HG03097 (cell line): ENCODE measurements at regions not wholly inside any gene's neighbourhood (a gene's known extent, or its start where the extent isn't known, plus 50 kb on each side); places are given as distances from the start of the nearest gene placed in this dataset.
A peak's percentile ranks its signal among the peaks of the same experiment; 100 is the strongest.
"Not testable (repeated sequence)": the region's sequence is repeated elsewhere in the genome, so short reads cannot be mapped to it uniquely, and the experiment has no call there.

Source experiments
- ATAC-seq: cut with Tn5 transposase; IDR thresholded peaks from one replicate; pipeline ENCODE4 v1.9.1; 2021; ENCODE audit not compliant: unreplicated experiment, low FRiP score

DNA sequence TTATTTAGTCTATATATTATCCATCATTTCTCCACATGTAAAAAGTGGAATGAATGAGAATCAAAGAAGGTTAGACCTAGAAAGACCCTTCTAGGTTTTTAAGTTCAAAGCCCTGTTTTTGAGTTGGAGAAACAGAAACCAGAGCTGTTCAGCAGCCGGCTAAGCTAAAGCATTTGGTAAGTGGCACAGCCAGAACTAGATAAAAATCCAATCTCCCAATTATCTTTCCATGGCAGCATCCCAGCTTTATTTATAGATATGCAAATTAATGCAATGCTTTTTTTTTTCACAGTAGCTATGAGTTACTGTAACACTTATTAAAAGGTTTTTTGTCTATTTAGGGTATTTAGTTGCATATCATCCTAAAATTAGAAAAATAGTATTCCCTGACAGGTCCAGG lies 85.1 kb downstream of the NIBAN1 start:
- ATAC-seq, result no peak

DNA sequence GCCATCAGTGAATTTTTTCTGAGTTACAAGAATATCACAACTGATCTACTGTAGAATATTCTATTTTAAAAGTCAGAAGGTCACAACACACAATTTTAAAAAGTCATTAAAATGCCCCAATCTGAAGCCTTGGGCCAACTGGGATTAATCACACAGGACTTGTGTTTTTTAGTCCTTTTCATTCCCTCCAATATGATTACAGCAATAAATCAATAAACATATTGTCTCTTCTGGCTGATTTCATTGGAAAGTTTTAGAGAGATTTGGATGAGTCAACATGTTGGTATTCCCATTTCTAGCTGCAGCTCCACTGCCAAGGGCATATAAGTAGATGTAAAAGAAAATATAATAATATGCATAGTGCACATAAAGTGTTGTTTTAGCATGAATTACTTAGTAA lies 85.8 kb downstream of the NIBAN1 start:
- no peak for ATAC-seq

- ATAC-seq, result no peak
These were observed 91.1 kb downstream of the NIBAN1 start for GRCh38 chr1:184882957-184883815.

DNA sequence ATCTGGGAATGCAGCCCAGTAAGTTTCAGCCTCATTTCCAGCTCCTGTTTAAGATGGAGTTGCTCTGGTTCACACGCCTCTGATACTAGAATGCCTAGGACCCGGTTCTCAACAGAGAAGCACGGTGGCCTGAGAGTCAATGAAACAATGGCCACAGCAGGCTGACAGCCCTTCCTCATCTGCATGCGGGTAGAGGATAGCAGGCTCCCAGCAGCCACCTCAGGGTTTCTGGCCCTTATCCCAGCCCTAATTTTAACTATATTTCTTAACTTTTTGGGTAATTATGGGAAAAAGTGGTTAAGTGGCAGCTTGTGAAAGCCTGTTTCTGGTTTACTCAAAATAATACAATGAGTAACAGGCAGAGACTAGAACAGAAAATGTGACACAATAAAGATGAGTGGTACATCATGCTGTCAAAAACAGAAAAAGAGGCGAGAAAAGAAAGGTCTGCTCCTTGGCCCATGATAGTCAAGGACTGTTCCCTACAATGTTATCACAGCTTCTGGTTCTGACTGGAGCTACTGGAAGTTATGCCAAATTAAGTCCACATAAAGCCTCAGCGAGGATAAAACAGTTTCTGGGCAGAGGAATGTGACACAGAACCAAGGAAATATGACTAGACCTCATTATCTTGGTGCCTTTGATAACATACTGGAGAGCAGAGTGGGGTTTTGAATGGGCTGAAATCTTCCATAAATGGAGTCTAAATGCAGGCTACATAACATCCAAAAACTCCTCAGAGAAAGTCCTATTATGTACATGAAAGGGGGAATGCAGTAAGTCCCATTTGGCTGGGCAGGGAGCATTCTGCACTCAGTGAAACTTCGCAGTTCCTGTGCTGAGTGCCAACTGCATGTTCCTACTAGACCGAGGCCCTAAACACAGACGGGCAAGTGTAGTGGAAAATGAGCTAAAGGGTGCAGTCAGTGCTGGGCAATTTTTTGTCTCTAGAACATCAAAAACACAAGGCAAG lies 92.1 kb downstream of the NIBAN1 start:
- ATAC-seq, result no peak

DNA sequence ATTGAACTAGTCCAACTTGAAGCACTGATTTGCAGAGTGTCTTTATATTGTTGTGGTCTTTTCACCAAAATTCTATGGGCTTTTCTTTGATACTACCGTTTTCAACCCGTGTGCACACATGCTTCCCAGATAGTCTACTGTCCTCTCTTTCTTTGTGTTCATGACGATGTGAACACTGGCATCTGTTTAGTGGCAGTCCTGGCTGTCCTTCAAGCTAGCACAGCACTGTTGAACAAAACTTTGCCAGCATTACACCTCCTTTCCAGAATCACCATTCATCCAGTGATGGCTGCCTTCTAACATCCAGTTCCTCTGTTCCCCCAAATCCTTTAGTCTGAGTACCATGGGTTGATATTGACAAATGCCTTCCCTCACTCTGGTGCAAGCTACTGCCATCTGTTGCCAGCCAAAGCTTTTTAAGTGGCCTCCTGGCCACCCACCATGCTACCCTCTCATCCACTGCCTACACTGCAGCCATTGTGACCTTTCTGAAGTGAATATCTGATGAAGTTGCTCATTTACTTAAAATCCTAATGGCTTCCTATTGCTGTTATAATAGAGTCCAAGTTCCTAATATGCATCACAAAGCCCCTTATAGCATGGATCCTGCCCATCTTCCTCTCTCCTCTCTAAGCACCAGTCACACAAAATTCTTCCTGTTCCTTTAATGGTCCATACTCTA lies 94.3 kb downstream of the NIBAN1 start:
- ATAC-seq, result no peak

- no peak for ATAC-seq
These were observed 95.7 kb downstream of the NIBAN1 start for GRCh38 chr1:184878602-184879001.

GRCh38 chr1:184878002-184878401 lies 96.3 kb downstream of the NIBAN1 start:
- ATAC-seq, result no peak

GRCh38 chr1:184876015-184876414 lies 98.3 kb downstream of the NIBAN1 start:
- ATAC-seq, result not testable (repeated sequence)

- ATAC-seq, result no peak
These were observed 99.1 kb downstream of the NIBAN1 start for GRCh38 chr1:184875218-184875617.

DNA sequence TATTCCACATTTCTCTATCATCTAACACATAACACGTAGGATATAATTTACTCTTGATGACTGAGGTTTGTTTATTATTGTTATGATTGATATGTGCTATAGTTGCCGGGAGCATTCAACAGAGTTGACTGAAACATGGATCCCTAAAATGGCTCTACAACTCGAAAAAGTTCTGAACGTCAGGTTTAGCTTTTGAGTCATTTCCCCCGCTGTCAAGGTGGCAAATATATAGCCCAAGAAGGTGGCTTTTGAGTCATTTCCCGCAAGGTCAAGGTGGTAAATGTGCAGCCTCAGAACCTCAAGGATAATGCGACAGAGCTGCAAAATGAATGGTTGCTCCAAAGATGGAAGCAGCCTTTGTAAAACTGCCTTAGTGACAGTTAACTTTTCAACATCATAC lies 104.0 kb downstream of the NIBAN1 start:
- ATAC-seq, result no peak

DNA sequence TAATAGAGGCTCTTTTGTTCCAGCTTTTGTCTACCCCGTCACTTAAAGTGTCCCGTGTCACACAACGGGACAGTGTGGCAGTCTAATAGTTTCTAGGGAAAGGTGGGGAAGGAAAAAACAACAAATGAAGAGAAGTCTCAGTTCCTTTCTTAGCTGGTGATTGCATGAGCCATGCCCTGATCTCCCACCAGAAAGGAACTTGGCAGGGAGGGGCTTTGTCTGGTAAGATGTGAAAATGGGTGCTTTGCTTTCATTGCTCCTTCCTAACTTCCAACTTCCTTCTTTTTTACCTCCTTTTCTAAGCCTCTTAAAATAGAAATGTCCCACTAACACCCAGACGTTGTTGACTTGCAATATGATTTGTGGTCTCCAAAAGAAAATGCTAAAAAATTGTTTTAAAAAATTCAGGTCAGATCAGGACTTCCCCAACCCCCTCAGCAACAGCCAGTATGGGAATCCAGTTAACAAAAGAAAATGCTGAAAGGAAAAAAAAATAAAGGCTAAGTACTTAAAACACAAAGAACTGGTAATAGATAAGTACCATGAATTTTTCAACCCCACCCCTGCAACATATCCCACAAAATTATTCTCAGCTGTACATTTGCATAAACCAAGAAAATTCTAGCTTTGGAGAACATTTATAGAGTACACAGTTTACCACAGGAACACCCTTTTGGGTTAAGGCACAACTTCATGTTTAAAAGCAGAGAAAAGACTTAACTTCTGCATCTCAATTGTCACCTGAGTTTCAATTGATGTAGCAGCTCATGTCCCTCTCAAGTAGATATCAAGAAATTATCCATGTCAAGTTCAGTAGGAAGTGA lies 106.2 kb downstream of the NIBAN1 start:
- ATAC-seq, result no peak

GRCh38 chr1:184866991-184867788 lies 107.1 kb downstream of the NIBAN1 start:
- peak; percentile 88 for ATAC-seq

DNA sequence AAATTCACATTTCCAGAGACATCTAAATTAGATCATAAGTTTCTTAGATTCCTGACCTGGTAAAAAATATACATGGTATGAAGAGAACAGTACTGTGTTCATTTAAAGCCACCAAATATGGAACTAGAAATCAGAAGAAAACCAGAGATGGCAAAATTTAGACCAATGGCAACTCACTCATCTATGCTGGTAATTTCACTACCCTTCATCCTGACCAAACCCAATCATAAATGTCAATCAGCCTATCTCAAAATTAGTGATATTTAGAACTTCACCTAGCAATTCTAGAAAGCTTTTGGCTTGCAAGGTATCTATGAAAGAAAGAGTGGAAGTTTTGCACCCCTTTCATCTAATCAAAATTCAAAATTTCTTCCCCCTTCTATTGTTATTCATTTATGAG lies 107.7 kb downstream of the NIBAN1 start:
- ATAC-seq, result no peak

- no peak for ATAC-seq
These were observed 108.5 kb downstream of the NIBAN1 start for GRCh38 chr1:184865831-184866230.

DNA sequence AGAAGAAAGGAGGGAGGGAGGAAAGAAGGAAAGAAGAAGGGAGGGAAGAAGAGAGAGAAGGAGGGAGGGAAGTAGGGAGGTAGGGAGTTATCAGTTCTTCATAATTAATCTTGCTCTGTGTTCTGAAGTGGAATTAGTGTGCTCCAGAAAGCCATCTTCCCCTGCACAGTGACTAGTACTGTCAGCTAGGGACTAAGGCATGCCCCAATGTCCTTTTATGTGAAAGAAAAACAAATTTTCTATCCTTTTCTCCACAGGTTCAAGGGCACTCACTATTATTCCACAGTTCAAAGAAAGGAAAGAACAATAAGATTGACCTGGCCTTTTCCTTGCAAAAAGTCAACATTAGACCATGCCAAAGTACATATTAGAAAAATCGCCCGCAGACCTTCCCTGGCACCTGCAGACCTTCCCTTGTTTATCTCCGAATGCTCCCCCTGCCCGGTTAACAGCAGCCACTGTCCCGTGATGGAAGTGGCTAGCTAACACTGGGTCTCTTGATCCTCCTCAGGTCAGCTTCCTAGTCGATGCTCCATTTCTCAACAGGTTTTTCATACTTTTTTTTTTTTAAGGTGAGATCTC lies 107.2 kb upstream of the EDEM3 start:
- ATAC-seq, result no peak

DNA sequence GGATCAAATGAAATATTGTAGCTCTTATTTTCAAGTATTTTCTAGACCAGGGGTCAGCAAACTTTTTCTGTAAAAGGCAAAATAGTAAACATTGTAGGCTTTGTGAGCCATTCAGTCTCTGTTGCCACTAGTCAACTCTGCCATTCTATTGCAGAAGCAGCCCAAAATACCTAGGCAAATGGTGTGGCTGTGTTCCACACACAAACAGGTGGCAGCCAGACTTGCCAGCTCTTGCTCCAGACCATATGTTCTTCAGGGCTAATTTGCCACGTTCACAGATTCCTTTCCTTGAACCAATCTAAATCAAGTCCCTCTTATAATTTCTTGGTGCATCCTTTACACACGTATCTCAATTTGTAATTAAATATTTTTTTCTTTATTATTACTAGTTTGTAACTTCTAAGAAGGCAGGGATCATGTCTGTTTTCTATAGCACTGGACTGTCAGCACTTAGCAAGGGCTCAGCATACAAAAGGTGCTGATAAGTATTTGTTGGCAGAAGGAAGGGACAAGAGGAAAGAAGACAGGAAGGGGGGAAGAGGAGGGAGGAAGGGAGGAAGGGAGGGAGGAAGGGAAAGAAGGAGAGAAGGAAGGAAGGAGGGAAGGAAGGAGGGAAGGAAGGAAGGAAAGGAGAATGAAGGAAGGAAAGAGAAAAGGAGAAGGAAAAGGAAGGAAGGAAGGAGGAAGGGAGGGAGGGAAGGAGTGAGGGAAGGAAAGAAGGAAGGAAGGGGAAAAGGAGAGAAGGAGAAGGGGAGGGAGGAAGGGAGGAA lies 106.5 kb upstream of the EDEM3 start:
- ATAC-seq, result no peak

- no peak for ATAC-seq
These were observed 105.9 kb upstream of the EDEM3 start for GRCh38 chr1:184860535-184860934.
